HEK293 (cell line): ENCODE measurements at regions not wholly inside any gene's neighbourhood (a gene's known extent, or its start where the extent isn't known, plus 50 kb on each side); places are given as distances from the start of the nearest gene placed in this dataset.

Experiments
- HOXA7 ChIP-seq: sonication (generic); formaldehyde crosslinking; IDR thresholded peaks from 2 replicates; pipeline ENCODE4 v1.8.1; 2022; ENCODE audit warnings: missing genetic modification reagents, borderline replicate concordance
- HOXC10 ChIP-seq: sonication (generic); formaldehyde crosslinking; IDR thresholded peaks from 2 replicates; pipeline ENCODE4 v1.8.1; 2023; ENCODE audit warnings: mild to moderate bottlenecking, missing genetic modification reagents
- KLF16 ChIP-seq: fragments of 450-650 bp; formaldehyde crosslinking; IDR thresholded peaks from 2 replicates; pipeline ENCODE4 v1.5.1; 2017; ENCODE audit warnings: missing biosample characterization, missing genetic modification characterization
- OVOL3 ChIP-seq: fragments of 450-650 bp; formaldehyde crosslinking; IDR thresholded peaks from 2 replicates; pipeline ENCODE4 v1.5.1; 2016; ENCODE audit warnings: missing biosample characterization, missing genetic modification characterization
- PATZ1 ChIP-seq: fragments of 450-650 bp; formaldehyde crosslinking; IDR thresholded peaks from 2 replicates; pipeline ENCODE4 v1.5.1; 2016; ENCODE audit warnings: missing biosample characterization, missing genetic modification characterization
- PRDM1 ChIP-seq: fragments of 450-650 bp; formaldehyde crosslinking; IDR thresholded peaks from 2 replicates; pipeline ENCODE4; 2016; ENCODE audit warnings: missing biosample characterization, missing genetic modification characterization
- PRDM10 ChIP-seq: fragments of 450-650 bp; formaldehyde crosslinking; IDR thresholded peaks from 2 replicates; pipeline ENCODE4 v1.5.1; 2016; ENCODE audit warnings: missing biosample characterization, missing genetic modification characterization
- WT1 ChIP-seq: fragments of 450-650 bp; formaldehyde crosslinking; IDR thresholded peaks from 2 replicates; pipeline ENCODE4 v1.5.1; 2016; ENCODE audit warnings: missing biosample characterization, missing genetic modification characterization
- YY1 ChIP-seq: fragments of 450-650 bp; formaldehyde crosslinking; IDR thresholded peaks from 2 replicates; pipeline ENCODE4 v1.5.1; 2018; ENCODE audit warnings: missing biosample characterization, missing genetic modification characterization
- ZEB2 ChIP-seq: fragments of 450-650 bp; formaldehyde crosslinking; IDR thresholded peaks from 2 replicates; pipeline ENCODE4 v1.5.1; 2016; ENCODE audit warnings: missing biosample characterization, missing genetic modification characterization
- ZFP3 ChIP-seq: fragments of 450-650 bp; formaldehyde crosslinking; IDR thresholded peaks from 2 replicates; pipeline ENCODE4 v1.5.1; 2016; ENCODE audit warnings: low read depth, missing biosample characterization, missing genetic modification characterization
- ZFP41 ChIP-seq: fragments of 450-650 bp; formaldehyde crosslinking; IDR thresholded peaks from 2 replicates; pipeline ENCODE4 v1.5.1; 2016; ENCODE audit warnings: missing biosample characterization, missing genetic modification characterization, borderline replicate concordance
- ZNF133 ChIP-seq: fragments of 450-650 bp; formaldehyde crosslinking; IDR thresholded peaks from 2 replicates; pipeline ENCODE4 v1.5.1; 2016; ENCODE audit warnings: missing biosample characterization, missing genetic modification characterization
- ZNF140 ChIP-seq: fragments of 450-650 bp; formaldehyde crosslinking; IDR thresholded peaks from 2 replicates; pipeline ENCODE4 v1.5.1; 2016; ENCODE audit warnings: missing biosample characterization, missing genetic modification characterization
- ZNF2 ChIP-seq: fragments of 450-650 bp; formaldehyde crosslinking; IDR thresholded peaks from 2 replicates; pipeline ENCODE4 v1.5.1; 2016; ENCODE audit warnings: missing biosample characterization, missing genetic modification characterization
- ZNF202 ChIP-seq: fragments of 450-650 bp; formaldehyde crosslinking; IDR thresholded peaks from 2 replicates; pipeline ENCODE4 v1.5.1; 2016; ENCODE audit warnings: missing biosample characterization, missing genetic modification characterization, borderline replicate concordance
- ZNF341 ChIP-seq: fragments of 450-650 bp; formaldehyde crosslinking; IDR thresholded peaks from 2 replicates; pipeline ENCODE4; 2016; ENCODE audit warnings: low read depth, missing biosample characterization, missing genetic modification characterization
- ZNF391 ChIP-seq: fragments of 450-650 bp; formaldehyde crosslinking; IDR thresholded peaks from 2 replicates; pipeline ENCODE4 v1.5.1; 2016; ENCODE audit warnings: low read depth, missing biosample characterization, missing genetic modification characterization, borderline replicate concordance
- ZNF398 ChIP-seq: fragments of 450-650 bp; formaldehyde crosslinking; IDR thresholded peaks from 2 replicates; pipeline ENCODE4 v1.5.1; 2017; ENCODE audit warnings: missing biosample characterization, missing genetic modification characterization
- ZNF473 ChIP-seq: fragments of 450-650 bp; formaldehyde crosslinking; IDR thresholded peaks from 2 replicates; pipeline ENCODE4 v1.5.1; 2017; ENCODE audit warnings: missing biosample characterization, missing genetic modification characterization
- ZNF501 ChIP-seq: fragments of 450-650 bp; formaldehyde crosslinking; IDR thresholded peaks from 2 replicates; pipeline ENCODE4 v1.5.1; 2016; ENCODE audit warnings: missing biosample characterization, missing genetic modification characterization
- ZNF513 ChIP-seq: fragments of 450-650 bp; IDR thresholded peaks from 2 replicates; pipeline ENCODE4 v1.5.1; 2018; ENCODE audit warnings: missing biosample characterization, missing genetic modification characterization
- ZNF530 ChIP-seq: fragments of 450-650 bp; formaldehyde crosslinking; IDR thresholded peaks from 2 replicates; pipeline ENCODE4 v1.5.1; 2016; ENCODE audit warnings: low read depth, missing biosample characterization, missing genetic modification characterization
- ZNF621 ChIP-seq: fragments of 450-650 bp; formaldehyde crosslinking; IDR thresholded peaks from 2 replicates; pipeline ENCODE4 v1.5.1; 2017; ENCODE audit warnings: missing biosample characterization, missing genetic modification characterization
- ZNF639 ChIP-seq: fragments of 450-650 bp; formaldehyde crosslinking; IDR thresholded peaks from 2 replicates; pipeline ENCODE4 v1.5.1; 2016; ENCODE audit warnings: missing biosample characterization, missing genetic modification characterization
- ZNF660 ChIP-seq: fragments of 450-650 bp; IDR thresholded peaks from 2 replicates; pipeline ENCODE4 v1.5.1; 2018; ENCODE audit warnings: missing biosample characterization, mild to moderate bottlenecking, missing genetic modification characterization
- ZNF670 ChIP-seq: fragments of 450-650 bp; formaldehyde crosslinking; IDR thresholded peaks from 2 replicates; pipeline ENCODE4 v1.5.1; 2016; ENCODE audit warnings: missing biosample characterization, missing genetic modification characterization, low read depth
- ZNF707 ChIP-seq: fragments of 450-650 bp; formaldehyde crosslinking; IDR thresholded peaks from 2 replicates; pipeline ENCODE4 v1.5.1; 2016; ENCODE audit warnings: missing biosample characterization, missing genetic modification characterization
- ZNF776 ChIP-seq: fragments of 450-650 bp; formaldehyde crosslinking; IDR thresholded peaks from 2 replicates; pipeline ENCODE4 v1.5.0; 2017; ENCODE audit warnings: missing biosample characterization, missing genetic modification characterization, borderline replicate concordance
- ZNF791 ChIP-seq: fragments of 450-650 bp; formaldehyde crosslinking; IDR thresholded peaks from 2 replicates; pipeline ENCODE4 v1.5.1; 2016; ENCODE audit warnings: missing biosample characterization, missing genetic modification characterization
- ZNF843 ChIP-seq: fragments of 450-650 bp; formaldehyde crosslinking; IDR thresholded peaks from 2 replicates; pipeline ENCODE4 v1.5.1; 2016; ENCODE audit warnings: missing biosample characterization, missing genetic modification characterization

- TF ChIP-seq HOXA7 (CRISPR knock-in tag) (no peak), ZFP3 (tag by site-specific recombination) (no peak), ZNF398 (tag by site-specific recombination) (peak; percentile 59), ZNF639 (tag by site-specific recombination) (no peak), ZNF501 (no peak), YY1 (tag by site-specific recombination) (no peak), ZNF843 (tag by site-specific recombination) (peak; percentile 42; the same call in 1 of the 2 replicates), ZNF391 (tag by site-specific recombination) (no peak), ZEB2 (peak; percentile 58; the same call in 1 of the 2 replicates), ZFP41 (tag by site-specific recombination) (no peak), ZNF670 (tag by site-specific recombination) (no peak), ZNF513 (tag by site-specific recombination) (no peak), ZNF202 (tag by site-specific recombination) (no peak), PATZ1 (tag by site-specific recombination) (peak; percentile 60), ZNF473 (tag by site-specific recombination) (no peak), PRDM1 (tag by site-specific recombination) (no peak), HOXC10 (CRISPR knock-in tag) (no peak), ZNF133 (no peak), ZNF140 (no peak), ZNF660 (tag by site-specific recombination) (peak; percentile 70), ZNF341 (tag by site-specific recombination) (no peak), ZNF530 (tag by site-specific recombination) (no peak), ZNF707 (tag by site-specific recombination) (no peak), ZNF2 (tag by site-specific recombination) (0 out of 2 replicates have a peak, but pooled peaks have one; percentile 42), ZNF791 (tag by site-specific recombination) (no peak), WT1 (tag by site-specific recombination) (no peak), ZNF776 (tag by site-specific recombination) (no peak), KLF16 (tag by site-specific recombination) (no peak), OVOL3 (no peak), PRDM10 (tag by site-specific recombination) (peak; percentile 86), ZNF621 (tag by site-specific recombination) (no peak)
These were observed 92.1 kb upstream of the POU3F1 start (continued) for GRCh38 chr1:38138498-38139233.
